ENCODE measurements at regions not wholly inside any gene's neighbourhood (a gene's known extent, or its start where the extent isn't known, plus 50 kb on each side); places are given as distances from the start of the nearest gene placed in this dataset.

- DNase-seq (ENCODE audit: insufficient read length, low spot score): no peak
- no peak for FAIRE-seq
- TF ChIP-seq SPI1 (IDR thresholded peaks at IDR 0.05; ENCODE audit: low read depth, low read length): no peak
- no peak for TF ChIP-seq PAX5 (IDR thresholded peaks at IDR 0.05; ENCODE audit: insufficient read depth, low read length, severe bottlenecking)
- TF ChIP-seq POLR2A (IDR thresholded peaks at IDR 0.05; ENCODE audit: low read depth, low read length): no peak
- TF ChIP-seq TAF1 (IDR thresholded peaks at IDR 0.05; ENCODE audit: low read depth, low read length): no peak
- TF ChIP-seq POU2F2 (IDR thresholded peaks at IDR 0.05; ENCODE audit: low read depth, low read length): no peak
- no peak for TF ChIP-seq POLR2AphosphoS5 (IDR thresholded peaks at IDR 0.05; ENCODE audit: low read depth, low read length)
Measured at GRCh38 chr21:14875186-14875585, 189.6 kb downstream of the NRIP1 start.

- FAIRE-seq: no peak
- TF ChIP-seq POLR2A (IDR thresholded peaks at IDR 0.05; ENCODE audit: low read depth, low read length) (no peak), POU2F2 (IDR thresholded peaks at IDR 0.05; ENCODE audit: low read depth, low read length) (no peak), PAX5 (IDR thresholded peaks at IDR 0.05; ENCODE audit: insufficient read depth, low read length, severe bottlenecking) (no peak), POLR2AphosphoS5 (IDR thresholded peaks at IDR 0.05; ENCODE audit: low read depth, low read length) (no peak), TAF1 (IDR thresholded peaks at IDR 0.05; ENCODE audit: low read depth, low read length) (no peak), SPI1 (IDR thresholded peaks at IDR 0.05; ENCODE audit: low read depth, low read length) (no peak)
- DNase-seq (ENCODE audit: insufficient read length, low spot score): no peak
Measured at GRCh38 chr21:14874379-14874778, 190.4 kb downstream of the NRIP1 start.

- DNase-seq (ENCODE audit: insufficient read length, low spot score) (no peak), FAIRE-seq (no peak)
- TF ChIP-seq POLR2A (IDR thresholded peaks at IDR 0.05; ENCODE audit: low read depth, low read length) (no peak), SPI1 (IDR thresholded peaks at IDR 0.05; ENCODE audit: low read depth, low read length) (no peak), POLR2AphosphoS5 (IDR thresholded peaks at IDR 0.05; ENCODE audit: low read depth, low read length) (no peak), POU2F2 (IDR thresholded peaks at IDR 0.05; ENCODE audit: low read depth, low read length) (no peak), TAF1 (IDR thresholded peaks at IDR 0.05; ENCODE audit: low read depth, low read length) (no peak), PAX5 (IDR thresholded peaks at IDR 0.05; ENCODE audit: insufficient read depth, low read length, severe bottlenecking) (no peak)
Measured at GRCh38 chr21:14871861-14872260, 192.9 kb downstream of the NRIP1 start.

GRCh38 chr21:14870853-14871149 lies 194.0 kb downstream of the NRIP1 start:
- FAIRE-seq (no peak), DNase-seq (ENCODE audit: insufficient read length, low spot score) (no peak)
- TF ChIP-seq POU2F2 (IDR thresholded peaks at IDR 0.05; ENCODE audit: low read depth, low read length) (no peak), SPI1 (IDR thresholded peaks at IDR 0.05; ENCODE audit: low read depth, low read length) (no peak), POLR2A (IDR thresholded peaks at IDR 0.05; ENCODE audit: low read depth, low read length) (no peak), POLR2AphosphoS5 (IDR thresholded peaks at IDR 0.05; ENCODE audit: low read depth, low read length) (no peak), TAF1 (IDR thresholded peaks at IDR 0.05; ENCODE audit: low read depth, low read length) (no peak), PAX5 (IDR thresholded peaks at IDR 0.05; ENCODE audit: insufficient read depth, low read length, severe bottlenecking) (no peak)

GRCh38 chr21:14869984-14870852 lies 194.6 kb downstream of the NRIP1 start:
- DNase-seq (ENCODE audit: insufficient read length, low spot score): no peak
- no peak for TF ChIP-seq POU2F2 (IDR thresholded peaks at IDR 0.05; ENCODE audit: low read depth, low read length)
- peak; percentile 86 for TF ChIP-seq SPI1 (IDR thresholded peaks at IDR 0.05; ENCODE audit: low read depth, low read length)
- no peak for TF ChIP-seq TAF1 (IDR thresholded peaks at IDR 0.05; ENCODE audit: low read depth, low read length)
- no peak for TF ChIP-seq POLR2A (IDR thresholded peaks at IDR 0.05; ENCODE audit: low read depth, low read length)
- FAIRE-seq: peak; percentile 74

- TF ChIP-seq SPI1 (IDR thresholded peaks at IDR 0.05; ENCODE audit: low read depth, low read length): no peak
- no peak for TF ChIP-seq POLR2AphosphoS5 (IDR thresholded peaks at IDR 0.05; ENCODE audit: low read depth, low read length)
- no peak for TF ChIP-seq PAX5 (IDR thresholded peaks at IDR 0.05; ENCODE audit: insufficient read depth, low read length, severe bottlenecking)
- TF ChIP-seq POLR2A (IDR thresholded peaks at IDR 0.05; ENCODE audit: low read depth, low read length): no peak
- no peak for TF ChIP-seq POU2F2 (IDR thresholded peaks at IDR 0.05; ENCODE audit: low read depth, low read length)
- no peak for TF ChIP-seq TAF1 (IDR thresholded peaks at IDR 0.05; ENCODE audit: low read depth, low read length)
- FAIRE-seq: no peak
- DNase-seq (ENCODE audit: insufficient read length, low spot score): no peak
Measured at GRCh38 chr21:14866859-14867765, 197.7 kb downstream of the NRIP1 start.

GRCh38 chr21:14864211-14865021 lies 200.4 kb downstream of the NRIP1 start:
- DNase-seq (ENCODE audit: insufficient read length, low spot score) (no peak), FAIRE-seq (peak; percentile 52)
- no peak for TF ChIP-seq POLR2AphosphoS5 (IDR thresholded peaks at IDR 0.05; ENCODE audit: low read depth, low read length)
- TF ChIP-seq PAX5 (IDR thresholded peaks at IDR 0.05; ENCODE audit: insufficient read depth, low read length, severe bottlenecking): no peak
- no peak for TF ChIP-seq SPI1 (IDR thresholded peaks at IDR 0.05; ENCODE audit: low read depth, low read length)
- TF ChIP-seq POU2F2 (IDR thresholded peaks at IDR 0.05; ENCODE audit: low read depth, low read length): no peak
- no peak for TF ChIP-seq POLR2A (IDR thresholded peaks at IDR 0.05; ENCODE audit: low read depth, low read length)
- no peak for TF ChIP-seq TAF1 (IDR thresholded peaks at IDR 0.05; ENCODE audit: low read depth, low read length)

GRCh38 chr21:14863745-14864210 lies 201.0 kb downstream of the NRIP1 start:
- TF ChIP-seq POLR2AphosphoS5 (IDR thresholded peaks at IDR 0.05; ENCODE audit: low read depth, low read length): no peak
- TF ChIP-seq POLR2A (IDR thresholded peaks at IDR 0.05; ENCODE audit: low read depth, low read length): no peak
- DNase-seq (ENCODE audit: insufficient read length, low spot score): no peak
- FAIRE-seq: no peak

Measured in GM12891 (cell line).